ENCODE measurements at regions not wholly inside any gene's neighbourhood (a gene's known extent, or its start where the extent isn't known, plus 50 kb on each side); places are given as distances from the start of the nearest gene placed in this dataset.
"Not testable (repeated sequence)": the region's sequence is repeated elsewhere in the genome, so short reads cannot be mapped to it uniquely, and the experiment has no call there.

- ATAC-seq, result peak; percentile 96
- no peaks in the 10 kb centered on the region for H3K9me3 ChIP-seq
- no peaks in the 10 kb centered on the region for H3K36me3 ChIP-seq
- peaks cover 10% of the 10 kb centered on the region for H3K4me1 ChIP-seq
- peak; percentile 16 for TF ChIP-seq CTCF (IDR thresholded peaks at IDR 0.05)
- H3K27ac ChIP-seq, result peak overlapping the region; percentile 34
- no peak overlapping the region for H3K4me3 ChIP-seq
- DNase-seq, result peak; percentile 81
- intact Hi-C loops (cut with DNase I), result no loop called here
- H3K27me3 ChIP-seq, result no peaks in the 10 kb centered on the region
Measured at GRCh38 chr11:128039140-128040021, 548.0 kb downstream of the ETS1 start.

GRCh38 chr11:128036556-128037093 lies 550.7 kb downstream of the ETS1 start:
- no peak for DNase-seq
- Histone ChIP-seq H3K9me3 (no peaks in the 10 kb centered on the region), H3K36me3 (no peaks in the 10 kb centered on the region), H3K27ac (no peak overlapping the region), H3K4me1 (peaks cover 10% of the 10 kb centered on the region), H3K4me3 (no peak overlapping the region), H3K27me3 (no peaks in the 10 kb centered on the region)
- no peak for ATAC-seq
- no peak for TF ChIP-seq CTCF (IDR thresholded peaks at IDR 0.05)
- intact Hi-C loops (cut with DNase I), result no loop called here

- no peak for TF ChIP-seq CTCF (IDR thresholded peaks at IDR 0.05)
- ATAC-seq (no peak), DNase-seq (no peak)
- Histone ChIP-seq H3K4me1 (peaks cover 10% of the 10 kb centered on the region), H3K9me3 (no peaks in the 10 kb centered on the region), H3K4me3 (no peak overlapping the region), H3K36me3 (no peaks in the 10 kb centered on the region), H3K27ac (no peak overlapping the region), H3K27me3 (no peaks in the 10 kb centered on the region)
- intact Hi-C loops (cut with DNase I), result no loop called here
Measured at GRCh38 chr11:128036006-128036405, 551.4 kb downstream of the ETS1 start.

- H3K4me1 ChIP-seq; H3K4me3 ChIP-seq; H3K27ac ChIP-seq; H3K9me3 ChIP-seq; H3K36me3 ChIP-seq; DNase-seq; H3K27me3 ChIP-seq; intact Hi-C loops (cut with DNase I): not testable (repeated sequence)
- TF ChIP-seq CTCF (IDR thresholded peaks at IDR 0.05), result peak; percentile 75
- peak; percentile 88 for ATAC-seq
Measured at GRCh38 chr11:128031538-128032134, 555.7 kb downstream of the ETS1 start.

- no peak overlapping the region for H3K4me3 ChIP-seq
- no peak overlapping the region for H3K27ac ChIP-seq
- no peaks in the 10 kb centered on the region for H3K9me3 ChIP-seq
- H3K36me3 ChIP-seq, result no peaks in the 10 kb centered on the region
- ATAC-seq, result no peak
- no peak for TF ChIP-seq CTCF (IDR thresholded peaks at IDR 0.05)
- intact Hi-C loops (cut with DNase I), result no loop called here
- no peak for DNase-seq
- H3K4me1 ChIP-seq, result no peaks in the 10 kb centered on the region
- H3K27me3 ChIP-seq, result no peaks in the 10 kb centered on the region
Measured at GRCh38 chr11:128029219-128029722, 558.1 kb downstream of the ETS1 start.
